ENCODE measurements at regions not wholly inside any gene's neighbourhood (a gene's known extent, or its start where the extent isn't known, plus 50 kb on each side); places are given as distances from the start of the nearest gene placed in this dataset.

DNA sequence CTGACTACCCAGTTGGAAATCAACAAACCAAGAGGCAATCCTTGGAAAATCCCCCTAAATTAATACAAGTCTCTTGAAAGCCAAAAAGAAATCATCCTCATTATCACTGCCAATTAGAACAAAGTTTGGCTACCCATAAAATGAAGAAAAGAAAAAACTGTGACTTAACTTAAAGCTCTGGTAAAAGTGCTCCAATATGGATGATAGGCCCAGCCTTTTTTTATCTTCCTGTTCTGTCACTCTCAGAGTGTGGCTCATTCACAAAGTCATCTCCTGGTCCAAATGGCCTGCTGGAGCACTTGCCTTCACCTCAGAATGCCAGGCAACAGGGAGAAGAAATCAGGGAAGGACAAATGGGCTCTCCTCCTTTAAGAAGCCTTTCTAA is 155.1 kb upstream of the GHITM start:
- no peak for DNase-seq (ENCODE audit: insufficient read length)
- TF ChIP-seq POLR2AphosphoS5 (IDR thresholded peaks at IDR 0.05; ENCODE audit: low read depth, low read length) (no peak), POLR2A (IDR thresholded peaks at IDR 0.05; ENCODE audit: low read depth, low read length) (no peak)
- FAIRE-seq: no peak

- no peak for TF ChIP-seq POLR2AphosphoS5 (IDR thresholded peaks at IDR 0.05; ENCODE audit: low read depth, low read length)
- TF ChIP-seq POLR2A (IDR thresholded peaks at IDR 0.05; ENCODE audit: low read depth, low read length): no peak
- TF ChIP-seq TAF1 (IDR thresholded peaks at IDR 0.05; ENCODE audit: borderline replicate concordance, low read depth, low read length): no peak
- FAIRE-seq (no peak), DNase-seq (ENCODE audit: insufficient read length) (no peak)
These were observed 152.5 kb upstream of the GHITM start for GRCh38 chr10:83986800-83987199.

DNA sequence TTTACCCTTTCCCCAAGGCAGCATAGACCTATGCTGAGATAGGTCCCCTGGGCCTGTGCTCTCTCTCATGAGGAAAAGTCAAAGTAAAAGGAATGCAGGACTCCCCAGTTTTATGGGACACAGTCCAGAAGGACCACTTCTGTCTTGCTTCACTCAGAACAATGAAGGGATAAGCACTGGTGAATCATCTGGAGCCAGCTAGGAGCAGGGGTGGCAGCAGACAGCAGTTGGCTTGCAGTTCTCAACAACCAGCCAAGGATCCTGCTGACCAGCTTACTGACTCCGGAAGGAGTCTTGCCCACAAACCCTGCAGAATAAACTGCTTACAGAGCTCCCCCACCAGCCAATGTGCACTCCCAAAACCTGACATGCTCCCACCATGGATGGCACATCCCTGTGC is 152.1 kb upstream of the GHITM start:
- FAIRE-seq: no peak
- TF ChIP-seq TAF1 (IDR thresholded peaks at IDR 0.05; ENCODE audit: borderline replicate concordance, low read depth, low read length) (no peak), POLR2A (IDR thresholded peaks at IDR 0.05; ENCODE audit: low read depth, low read length) (no peak), POLR2AphosphoS5 (IDR thresholded peaks at IDR 0.05; ENCODE audit: low read depth, low read length) (no peak)
- no peak for DNase-seq (ENCODE audit: insufficient read length)

DNA sequence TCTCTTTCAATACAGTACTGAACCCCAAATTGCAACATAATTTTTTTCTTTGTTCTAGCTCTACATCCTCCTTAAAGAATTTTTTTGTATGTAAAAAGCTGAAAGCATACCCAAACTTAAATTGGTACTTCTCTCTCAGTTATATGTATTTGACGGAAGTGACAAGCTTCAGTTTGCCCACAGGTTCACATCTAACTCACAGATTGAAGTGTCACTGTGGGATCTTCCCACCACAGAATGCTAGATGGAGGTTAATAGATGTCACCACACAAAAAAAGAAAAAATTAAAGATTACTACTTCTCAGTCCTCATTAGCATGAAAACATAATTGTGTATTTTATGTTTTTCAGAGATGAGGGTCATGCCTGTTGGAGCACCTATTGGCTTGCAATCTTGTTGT is 150.9 kb upstream of the GHITM start:
- FAIRE-seq (no peak), DNase-seq (ENCODE audit: insufficient read length) (no peak)
- TF ChIP-seq POLR2AphosphoS5 (IDR thresholded peaks at IDR 0.05; ENCODE audit: low read depth, low read length): no peak
- TF ChIP-seq POLR2A (IDR thresholded peaks at IDR 0.05; ENCODE audit: low read depth, low read length): no peak
- no peak for TF ChIP-seq TAF1 (IDR thresholded peaks at IDR 0.05; ENCODE audit: borderline replicate concordance, low read depth, low read length)

- DNase-seq (ENCODE audit: insufficient read length) (peak; percentile 14), FAIRE-seq (peak; percentile 91)
- TF ChIP-seq POLR2AphosphoS5 (IDR thresholded peaks at IDR 0.05; ENCODE audit: low read depth, low read length) (no peak), POLR2A (IDR thresholded peaks at IDR 0.05; ENCODE audit: low read depth, low read length) (no peak), TAF1 (IDR thresholded peaks at IDR 0.05; ENCODE audit: borderline replicate concordance, low read depth, low read length) (no peak)
These were observed 149.2 kb upstream of the GHITM start for GRCh38 chr10:83990126-83990525.

- FAIRE-seq: peak; percentile 90
- no peak for DNase-seq (ENCODE audit: insufficient read length)
- TF ChIP-seq POLR2AphosphoS5 (IDR thresholded peaks at IDR 0.05; ENCODE audit: low read depth, low read length): no peak
- TF ChIP-seq TAF1 (IDR thresholded peaks at IDR 0.05; ENCODE audit: borderline replicate concordance, low read depth, low read length): no peak
- no peak for TF ChIP-seq POLR2A (IDR thresholded peaks at IDR 0.05; ENCODE audit: low read depth, low read length)
These were observed 147.1 kb upstream of the GHITM start for GRCh38 chr10:83991986-83992753.

DNA sequence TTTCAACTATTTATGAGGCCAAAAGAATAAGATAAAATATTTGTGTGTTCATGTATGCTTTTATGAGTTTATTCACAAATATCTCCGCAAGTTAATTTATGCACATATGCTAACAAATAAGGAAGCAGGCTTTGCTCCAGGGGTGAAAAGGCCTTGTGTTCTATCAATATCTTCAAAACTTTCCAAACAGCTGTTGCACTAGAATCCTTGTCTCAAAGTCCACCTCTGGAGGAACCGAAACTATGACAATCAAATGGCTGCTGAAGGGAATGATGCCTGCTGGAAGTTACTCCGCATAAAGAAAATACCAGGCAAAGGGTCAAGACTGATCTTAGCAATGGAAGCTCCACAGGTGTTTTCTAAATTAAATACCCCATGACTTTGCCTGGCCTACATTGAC is 145.0 kb upstream of the GHITM start:
- DNase-seq (ENCODE audit: insufficient read length): no peak
- FAIRE-seq: no peak
- TF ChIP-seq POLR2A (IDR thresholded peaks at IDR 0.05; ENCODE audit: low read depth, low read length) (no peak), TAF1 (IDR thresholded peaks at IDR 0.05; ENCODE audit: borderline replicate concordance, low read depth, low read length) (no peak), POLR2AphosphoS5 (IDR thresholded peaks at IDR 0.05; ENCODE audit: low read depth, low read length) (no peak)

DNA sequence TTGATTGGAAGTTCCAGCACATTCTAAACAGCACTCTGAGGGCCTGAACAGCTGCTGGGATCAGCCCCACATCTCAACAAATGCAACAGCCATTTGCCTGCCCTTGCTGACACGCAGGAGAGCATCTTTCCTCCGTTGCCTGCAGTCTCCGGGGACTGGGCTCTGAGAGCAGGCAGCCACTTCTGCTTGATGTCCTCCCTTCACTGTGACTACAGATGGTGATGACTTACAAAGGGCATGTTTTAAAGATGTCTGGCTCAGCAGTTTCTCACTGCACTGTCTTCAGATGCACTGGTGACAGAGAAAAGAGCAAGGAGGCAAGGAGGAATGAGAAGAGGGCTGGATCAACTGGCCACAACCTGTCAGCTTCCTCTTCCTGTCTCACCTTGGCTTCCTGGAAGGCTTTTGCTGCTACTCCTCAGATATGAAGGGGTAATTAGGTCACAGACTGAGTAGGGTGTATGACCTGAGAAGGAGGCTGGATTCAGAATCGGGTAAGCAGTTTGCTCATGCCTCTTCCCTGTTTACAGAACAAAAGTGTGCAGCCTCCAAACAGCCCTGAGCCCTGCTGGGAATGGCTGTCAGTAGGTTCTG is 143.5 kb upstream of the GHITM start:
- no peak for DNase-seq (ENCODE audit: insufficient read length)
- FAIRE-seq: no peak
- TF ChIP-seq POLR2AphosphoS5 (IDR thresholded peaks at IDR 0.05; ENCODE audit: low read depth, low read length) (no peak), TAF1 (IDR thresholded peaks at IDR 0.05; ENCODE audit: borderline replicate concordance, low read depth, low read length) (no peak), POLR2A (IDR thresholded peaks at IDR 0.05; ENCODE audit: low read depth, low read length) (no peak)

DNA sequence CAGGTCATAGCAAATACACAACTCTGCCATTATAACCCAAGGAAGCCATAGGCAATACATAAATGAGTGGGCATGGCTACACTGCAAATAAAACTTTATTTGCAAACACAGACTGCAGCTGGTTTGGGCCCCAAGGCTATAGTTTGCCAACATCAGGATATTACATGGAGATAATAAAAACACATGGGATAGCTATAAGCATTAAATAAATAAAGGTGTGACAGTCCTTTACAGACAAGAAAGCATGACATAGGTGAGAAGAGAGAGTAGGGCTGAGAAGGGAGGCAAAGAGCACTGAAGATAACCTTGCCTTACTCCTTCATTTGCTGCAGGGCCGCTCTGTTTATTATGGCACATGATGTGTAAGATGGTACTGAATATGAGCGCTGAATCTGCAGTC is 135.1 kb upstream of the GHITM start:
- TF ChIP-seq POLR2AphosphoS5 (IDR thresholded peaks at IDR 0.05; ENCODE audit: low read depth, low read length) (no peak), TAF1 (IDR thresholded peaks at IDR 0.05; ENCODE audit: borderline replicate concordance, low read depth, low read length) (no peak), POLR2A (IDR thresholded peaks at IDR 0.05; ENCODE audit: low read depth, low read length) (no peak)
- no peak for DNase-seq (ENCODE audit: insufficient read length)
- FAIRE-seq: no peak

GRCh38 chr10:84005403-84005802 is 133.9 kb upstream of the GHITM start:
- DNase-seq (ENCODE audit: insufficient read length) (no peak), FAIRE-seq (no peak)
- TF ChIP-seq POLR2A (IDR thresholded peaks at IDR 0.05; ENCODE audit: low read depth, low read length) (no peak), TAF1 (IDR thresholded peaks at IDR 0.05; ENCODE audit: borderline replicate concordance, low read depth, low read length) (no peak), POLR2AphosphoS5 (IDR thresholded peaks at IDR 0.05; ENCODE audit: low read depth, low read length) (no peak)

GRCh38 chr10:84007482-84007881 is 131.8 kb upstream of the GHITM start:
- DNase-seq (ENCODE audit: insufficient read length) (no peak), FAIRE-seq (no peak)
- TF ChIP-seq POLR2AphosphoS5 (IDR thresholded peaks at IDR 0.05; ENCODE audit: low read depth, low read length) (no peak), POLR2A (IDR thresholded peaks at IDR 0.05; ENCODE audit: low read depth, low read length) (no peak), TAF1 (IDR thresholded peaks at IDR 0.05; ENCODE audit: borderline replicate concordance, low read depth, low read length) (no peak)

- no peak for DNase-seq (ENCODE audit: insufficient read length)
- peak; percentile 38 for FAIRE-seq
- no peak for TF ChIP-seq POLR2A (IDR thresholded peaks at IDR 0.05; ENCODE audit: low read depth, low read length)
- no peak for TF ChIP-seq POLR2AphosphoS5 (IDR thresholded peaks at IDR 0.05; ENCODE audit: low read depth, low read length)
- no peak for TF ChIP-seq TAF1 (IDR thresholded peaks at IDR 0.05; ENCODE audit: borderline replicate concordance, low read depth, low read length)
These were observed 130.4 kb upstream of the GHITM start for GRCh38 chr10:84008878-84009277.
